ENCODE measurements at regions not wholly inside any gene's neighbourhood (a gene's known extent, or its start where the extent isn't known, plus 50 kb on each side); places are given as distances from the start of the nearest gene placed in this dataset.

DNA sequence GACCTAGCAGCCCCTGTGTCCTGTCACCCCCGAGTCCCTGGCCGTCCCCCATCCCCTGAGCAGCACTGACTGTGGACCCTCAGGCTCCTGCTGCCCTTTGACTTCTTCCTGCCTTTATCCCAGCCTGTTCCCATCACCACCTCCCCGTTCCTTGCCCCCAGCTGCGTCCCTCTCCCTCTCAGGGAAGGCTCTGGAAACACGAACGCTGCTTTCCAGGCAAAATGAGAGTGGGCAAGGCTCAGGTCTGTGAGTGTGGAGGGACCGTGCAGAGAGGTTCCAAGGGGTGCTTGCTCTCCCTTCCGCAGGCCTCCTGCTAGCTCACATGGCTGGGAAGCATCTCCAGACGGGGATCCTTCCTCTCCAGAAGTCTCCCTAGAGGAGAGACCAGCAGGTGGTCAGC, 501.8 kb upstream of the SALL3 start:
- TF ChIP-seq, protein P1, sequence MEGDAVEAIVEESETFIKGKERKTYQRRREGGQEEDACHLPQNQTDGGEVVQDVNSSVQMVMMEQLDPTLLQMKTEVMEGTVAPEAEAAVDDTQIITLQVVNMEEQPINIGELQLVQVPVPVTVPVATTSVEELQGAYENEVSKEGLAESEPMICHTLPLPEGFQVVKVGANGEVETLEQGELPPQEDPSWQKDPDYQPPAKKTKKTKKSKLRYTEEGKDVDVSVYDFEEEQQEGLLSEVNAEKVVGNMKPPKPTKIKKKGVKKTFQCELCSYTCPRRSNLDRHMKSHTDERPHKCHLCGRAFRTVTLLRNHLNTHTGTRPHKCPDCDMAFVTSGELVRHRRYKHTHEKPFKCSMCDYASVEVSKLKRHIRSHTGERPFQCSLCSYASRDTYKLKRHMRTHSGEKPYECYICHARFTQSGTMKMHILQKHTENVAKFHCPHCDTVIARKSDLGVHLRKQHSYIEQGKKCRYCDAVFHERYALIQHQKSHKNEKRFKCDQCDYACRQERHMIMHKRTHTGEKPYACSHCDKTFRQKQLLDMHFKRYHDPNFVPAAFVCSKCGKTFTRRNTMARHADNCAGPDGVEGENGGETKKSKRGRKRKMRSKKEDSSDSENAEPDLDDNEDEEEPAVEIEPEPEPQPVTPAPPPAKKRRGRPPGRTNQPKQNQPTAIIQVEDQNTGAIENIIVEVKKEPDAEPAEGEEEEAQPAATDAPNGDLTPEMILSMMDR (IDR thresholded peaks at IDR 0.05; ENCODE audit: borderline replicate concordance, extremely low read depth, low read length, poor library complexity, severe bottlenecking) = no peak
- no peak for TF ChIP-seq EZH2 (IDR thresholded peaks at IDR 0.05; ENCODE audit: borderline replicate concordance, low read depth, low read length, severe bottlenecking)

Measured in DND-41 (cell line).